ENCODE measurements at regions not wholly inside any gene's neighbourhood (a gene's known extent, or its start where the extent isn't known, plus 50 kb on each side); places are given as distances from the start of the nearest gene placed in this dataset. TPM values are rescaled to one million over a fixed set of nuclear protein-coding genes. Genes with fewer than 3 reads are reported as not detected.

DNA sequence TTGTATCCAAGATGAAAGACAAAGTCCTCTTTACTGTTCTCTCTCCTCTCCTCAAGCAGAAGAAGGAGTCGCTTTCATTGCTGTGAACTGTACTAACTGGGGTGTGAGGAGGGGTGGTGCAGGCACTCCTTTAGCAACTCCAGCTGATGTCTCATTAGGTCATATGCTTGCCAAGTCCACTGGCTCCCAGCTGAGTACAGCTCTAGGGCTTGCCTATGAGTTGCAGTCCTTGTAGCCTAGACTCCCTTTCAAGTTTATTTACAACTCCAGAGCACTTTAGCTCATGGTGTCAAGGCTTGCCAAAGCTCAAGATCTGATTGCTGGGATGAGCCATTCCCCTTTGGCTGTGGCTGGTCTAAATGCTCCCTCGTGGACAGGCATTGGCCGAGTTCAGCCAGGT lies 55.1 kb upstream of the PDGFD start:
- intact Hi-C loops (cut with micrococcal nuclease) = no loop called here
- Histone ChIP-seq H3K9me3 (replicated peaks in 1 of 2; ENCODE audit: control insufficient read depth in 1 of 2, insufficient read depth in 1 of 2, low read length in 2 of 2) (peaks cover 0 to 10% of the 10 kb centered on the region in 2 donors), H2AFZ (ENCODE audit: insufficient read depth, low read depth, low read length, poor library complexity, severe bottlenecking) (no peak overlapping the region), H4K20me1 (ENCODE audit: insufficient read depth, low read length) (no peaks in the 10 kb centered on the region), H3K4me1 (ENCODE audit: control insufficient read depth in 1 of 2, insufficient read depth in 2 of 2, low read length in 2 of 2) (no peaks in the 10 kb centered on the region), H3K27me3 (ENCODE audit: control insufficient read depth in 2 of 2, insufficient read depth in 2 of 2, low read length in 2 of 2) (no peaks in the 10 kb centered on the region), H3K4me2 (replicated peaks; ENCODE audit: extremely low read depth, low read length, poor library complexity, severe bottlenecking) (no peak overlapping the region), H3K27ac (ENCODE audit: low read depth in 1 of 2, low read length in 2 of 2) (no peak overlapping the region), H3K4me3 (replicated peaks in 1 of 3; ENCODE audit: low read depth in 2 of 3, low read length in 3 of 3) (no peak overlapping the region), H3K9ac (ENCODE audit: insufficient read depth, low read length, poor library complexity, severe bottlenecking) (no peak overlapping the region), H3K36me3 (replicated peaks in 1 of 2; ENCODE audit: control insufficient read depth in 1 of 2, insufficient read depth in 2 of 2, low read length in 2 of 2) (no peaks in the 10 kb centered on the region), H3K79me2 (ENCODE audit: insufficient read depth, low read length) (no peaks in the 10 kb centered on the region)
- no peaks in the 10 kb centered on the region for H3K4me1 Mint-ChIP-seq
- no peaks in the 10 kb centered on the region for H3K36me3 Mint-ChIP-seq
- 94% methylated on average over 2 of the region's 3 CpGs for WGBS (ENCODE audit: insufficient coverage)
- H3K4me3 Mint-ChIP-seq = no peak overlapping the region
- H3K27me3 Mint-ChIP-seq (ENCODE audit: low read depth in 3 of 3) = peaks cover 0 to 4% (median 2%) of the 10 kb centered on the region in 3 donors
- H3K9me3 Mint-ChIP-seq = peaks cover 3 to 19% (median 12%) of the 10 kb centered on the region in 7 donors
- TF ChIP-seq, protein P1, sequence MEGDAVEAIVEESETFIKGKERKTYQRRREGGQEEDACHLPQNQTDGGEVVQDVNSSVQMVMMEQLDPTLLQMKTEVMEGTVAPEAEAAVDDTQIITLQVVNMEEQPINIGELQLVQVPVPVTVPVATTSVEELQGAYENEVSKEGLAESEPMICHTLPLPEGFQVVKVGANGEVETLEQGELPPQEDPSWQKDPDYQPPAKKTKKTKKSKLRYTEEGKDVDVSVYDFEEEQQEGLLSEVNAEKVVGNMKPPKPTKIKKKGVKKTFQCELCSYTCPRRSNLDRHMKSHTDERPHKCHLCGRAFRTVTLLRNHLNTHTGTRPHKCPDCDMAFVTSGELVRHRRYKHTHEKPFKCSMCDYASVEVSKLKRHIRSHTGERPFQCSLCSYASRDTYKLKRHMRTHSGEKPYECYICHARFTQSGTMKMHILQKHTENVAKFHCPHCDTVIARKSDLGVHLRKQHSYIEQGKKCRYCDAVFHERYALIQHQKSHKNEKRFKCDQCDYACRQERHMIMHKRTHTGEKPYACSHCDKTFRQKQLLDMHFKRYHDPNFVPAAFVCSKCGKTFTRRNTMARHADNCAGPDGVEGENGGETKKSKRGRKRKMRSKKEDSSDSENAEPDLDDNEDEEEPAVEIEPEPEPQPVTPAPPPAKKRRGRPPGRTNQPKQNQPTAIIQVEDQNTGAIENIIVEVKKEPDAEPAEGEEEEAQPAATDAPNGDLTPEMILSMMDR (IDR thresholded peaks at IDR 0.05) = no peak
- H3K27ac Mint-ChIP-seq = no peak overlapping the region
- DNase-seq = no peak

DNA sequence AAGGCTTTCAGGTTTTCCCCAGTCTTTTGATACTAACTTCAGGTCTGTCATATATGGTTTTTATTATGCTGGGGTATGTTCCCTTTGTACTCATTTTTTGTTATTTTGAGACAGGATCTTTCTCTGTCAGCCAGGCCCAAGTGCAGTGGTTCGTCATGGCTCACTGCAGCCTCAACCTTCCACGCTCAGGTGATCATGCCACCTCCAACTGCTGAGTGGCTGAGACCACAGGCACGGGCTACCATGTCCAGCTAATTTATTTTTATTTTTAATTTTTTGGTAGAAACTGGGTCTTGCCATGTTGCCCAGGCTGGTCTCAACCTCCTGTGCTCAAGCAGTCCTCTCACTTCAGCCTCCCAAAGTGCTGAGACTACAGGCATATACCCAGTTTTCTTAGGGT lies 50.6 kb upstream of the PDGFD start:
- WGBS (ENCODE audit: insufficient coverage) = 71% methylated on average over 2 of the region's 3 CpGs
- H3K4me1 ChIP-seq (ENCODE audit: control insufficient read depth in 1 of 2, insufficient read depth in 2 of 2, low read length in 2 of 2) = no peaks in the 10 kb centered on the region
- no peak overlapping the region for H3K4me3 ChIP-seq (replicated peaks in 1 of 3; ENCODE audit: low read depth in 2 of 3, low read length in 3 of 3)
- no peak overlapping the region for H3K4me2 ChIP-seq (replicated peaks; ENCODE audit: extremely low read depth, low read length, poor library complexity, severe bottlenecking)
- no peak overlapping the region for H2AFZ ChIP-seq (ENCODE audit: insufficient read depth, low read depth, low read length, poor library complexity, severe bottlenecking)
- H3K9me3 ChIP-seq (replicated peaks in 1 of 2; ENCODE audit: control insufficient read depth in 1 of 2, insufficient read depth in 1 of 2, low read length in 2 of 2) = peaks cover 0 to 10% of the 10 kb centered on the region in 2 donors
- H4K20me1 ChIP-seq (ENCODE audit: insufficient read depth, low read length) = no peaks in the 10 kb centered on the region
- Mint-ChIP-seq H3K9me3 (peaks cover 10 to 24% (median 14%) of the 10 kb centered on the region in 7 donors), H3K4me1 (no peaks in the 10 kb centered on the region), H3K27ac (no peak overlapping the region), H3K4me3 (no peak overlapping the region), H3K36me3 (no peaks in the 10 kb centered on the region), H3K27me3 (ENCODE audit: low read depth in 3 of 3) (peaks cover 0 to 4% (median 2%) of the 10 kb centered on the region in 3 donors)
- TF ChIP-seq, protein P1 (IDR thresholded peaks at IDR 0.05) = no peak
- H3K79me2 ChIP-seq (ENCODE audit: insufficient read depth, low read length) = no peaks in the 10 kb centered on the region
- H3K27ac ChIP-seq (ENCODE audit: low read depth in 1 of 2, low read length in 2 of 2) = no peak overlapping the region
- no peaks in the 10 kb centered on the region for H3K27me3 ChIP-seq (ENCODE audit: control insufficient read depth in 2 of 2, insufficient read depth in 2 of 2, low read length in 2 of 2)
- H3K9ac ChIP-seq (ENCODE audit: insufficient read depth, low read length, poor library complexity, severe bottlenecking) = no peak overlapping the region
- intact Hi-C loops (cut with micrococcal nuclease) = no loop called here
- no peak for DNase-seq
- no peaks in the 10 kb centered on the region for H3K36me3 ChIP-seq (replicated peaks in 1 of 2; ENCODE audit: control insufficient read depth in 1 of 2, insufficient read depth in 2 of 2, low read length in 2 of 2)

Small RNA genes lying in the stretch of these regions (small RNA-seq; reads per million reads assigned to genes)
- gene AP001485.1 (ENCODE audit: insufficient read length, low read depth) (not detected), gene MIR7641-1 (ENCODE audit: insufficient read length, low read depth) (not detected)

All from CD14-positive monocyte (primary cell).